ENCODE measurements at regions not wholly inside any gene's neighbourhood (a gene's known extent, or its start where the extent isn't known, plus 50 kb on each side); places are given as distances from the start of the nearest gene placed in this dataset.

DNA sequence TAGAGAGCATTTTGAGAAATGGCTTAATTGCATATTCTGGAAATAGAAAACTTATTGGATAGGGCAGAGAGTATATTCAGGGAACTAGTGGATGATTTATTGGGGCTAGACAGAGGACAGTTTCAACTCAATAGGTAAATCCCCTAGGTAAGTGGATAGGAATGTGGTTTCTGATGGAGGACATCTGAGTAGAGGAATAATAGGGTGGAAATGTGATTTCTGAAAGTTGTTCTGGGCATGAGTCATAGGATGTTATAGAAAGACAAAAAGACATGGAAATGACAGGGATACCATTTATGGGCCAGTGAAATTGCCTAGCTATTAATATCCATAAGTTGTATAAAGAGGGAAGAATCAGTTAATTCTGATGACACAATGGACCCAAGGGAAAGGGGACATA lies 563.3 kb upstream of the GOLIM4 start:
- TF ChIP-seq, protein P1, sequence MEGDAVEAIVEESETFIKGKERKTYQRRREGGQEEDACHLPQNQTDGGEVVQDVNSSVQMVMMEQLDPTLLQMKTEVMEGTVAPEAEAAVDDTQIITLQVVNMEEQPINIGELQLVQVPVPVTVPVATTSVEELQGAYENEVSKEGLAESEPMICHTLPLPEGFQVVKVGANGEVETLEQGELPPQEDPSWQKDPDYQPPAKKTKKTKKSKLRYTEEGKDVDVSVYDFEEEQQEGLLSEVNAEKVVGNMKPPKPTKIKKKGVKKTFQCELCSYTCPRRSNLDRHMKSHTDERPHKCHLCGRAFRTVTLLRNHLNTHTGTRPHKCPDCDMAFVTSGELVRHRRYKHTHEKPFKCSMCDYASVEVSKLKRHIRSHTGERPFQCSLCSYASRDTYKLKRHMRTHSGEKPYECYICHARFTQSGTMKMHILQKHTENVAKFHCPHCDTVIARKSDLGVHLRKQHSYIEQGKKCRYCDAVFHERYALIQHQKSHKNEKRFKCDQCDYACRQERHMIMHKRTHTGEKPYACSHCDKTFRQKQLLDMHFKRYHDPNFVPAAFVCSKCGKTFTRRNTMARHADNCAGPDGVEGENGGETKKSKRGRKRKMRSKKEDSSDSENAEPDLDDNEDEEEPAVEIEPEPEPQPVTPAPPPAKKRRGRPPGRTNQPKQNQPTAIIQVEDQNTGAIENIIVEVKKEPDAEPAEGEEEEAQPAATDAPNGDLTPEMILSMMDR (conservative IDR thresholded peaks at IDR 0.05): no peak
- no peak for TF ChIP-seq EZH2 (IDR thresholded peaks at IDR 0.05; ENCODE audit: low read depth)

Data from PC-9 (cell line).